SKM-1 (cell line): ENCODE measurements at regions not wholly inside any gene's neighbourhood (a gene's known extent, or its start where the extent isn't known, plus 50 kb on each side); places are given as distances from the start of the nearest gene placed in this dataset.
"Not testable (repeated sequence)": the region's sequence is repeated elsewhere in the genome, so short reads cannot be mapped to it uniquely, and the experiment has no call there.

Experiments used
- DNase-seq: peaks from one replicate; lab custom pipeline; 2025; ENCODE audit not compliant: unreplicated experiment; lab: John Stamatoyannopoulos, UW

DNA sequence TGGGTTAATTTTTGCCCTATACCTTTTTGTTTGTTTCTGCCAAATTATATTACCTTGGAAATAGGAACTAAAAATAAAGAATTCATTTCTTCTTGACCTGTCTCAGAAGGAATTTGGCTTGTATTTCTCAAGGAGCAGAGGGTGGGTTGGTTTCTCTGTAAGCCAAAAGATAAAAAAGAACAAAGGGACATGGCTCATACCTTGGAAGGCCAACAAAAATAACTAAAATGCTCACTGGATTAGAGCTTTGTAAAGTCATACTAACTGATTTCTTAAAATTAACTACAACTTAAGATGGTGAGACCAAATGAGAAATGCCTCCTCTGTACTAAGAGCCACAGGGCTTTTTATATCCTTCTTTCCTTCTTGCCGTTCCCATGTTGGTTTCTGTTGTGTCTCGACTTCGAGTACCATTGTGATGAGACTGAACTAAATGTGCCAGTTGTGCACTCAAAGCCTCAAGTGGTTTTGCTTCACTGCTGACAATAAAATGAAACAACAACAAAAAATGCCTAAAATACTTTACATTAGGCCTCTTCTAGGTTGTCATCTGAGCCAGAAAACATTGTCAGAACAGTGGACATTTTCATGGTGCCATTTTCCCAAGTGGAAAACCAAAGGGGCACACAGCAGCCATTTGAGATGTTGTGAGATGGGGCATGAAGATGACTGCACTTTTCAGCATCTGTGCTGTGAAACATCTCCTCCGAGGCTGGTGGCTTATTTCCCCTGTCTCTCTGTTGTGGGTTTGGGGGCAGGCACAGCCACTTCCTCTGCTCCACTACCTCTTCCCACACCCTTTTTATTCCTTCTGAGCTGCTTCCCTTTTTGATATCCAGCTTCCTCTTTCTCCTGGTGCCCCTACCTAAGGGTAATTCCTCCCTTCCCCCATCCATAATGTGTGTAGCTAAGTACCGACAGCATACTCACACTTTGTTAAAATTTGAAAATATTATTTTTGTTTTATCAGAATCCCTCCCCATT is 51.8 kb upstream of the AGR3 start:
- DNase-seq = peak; percentile 96

- DNase-seq = no peak
Observed at GRCh38 chr7:16934722-16935340, 53.0 kb upstream of the AGR3 start.

DNA sequence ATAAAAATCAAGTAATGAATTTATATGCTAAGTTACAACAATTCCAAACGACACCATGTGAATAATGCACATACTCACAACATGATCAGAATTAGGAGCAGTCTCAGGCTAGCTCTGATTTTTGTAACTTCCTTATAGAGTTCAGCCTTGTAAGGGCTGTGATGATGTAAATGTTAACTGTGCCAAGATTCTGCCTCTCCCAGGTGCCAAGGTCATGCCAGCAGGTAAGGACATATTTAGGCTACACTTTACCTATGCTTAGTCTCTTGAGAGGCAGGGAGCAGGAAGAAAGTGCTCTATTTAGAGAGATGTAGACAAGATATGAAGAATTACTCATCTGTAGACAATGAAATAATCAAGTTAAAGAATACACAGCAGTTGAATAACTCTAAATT is 53.6 kb upstream of the AGR3 start:
- DNase-seq = no peak

DNA sequence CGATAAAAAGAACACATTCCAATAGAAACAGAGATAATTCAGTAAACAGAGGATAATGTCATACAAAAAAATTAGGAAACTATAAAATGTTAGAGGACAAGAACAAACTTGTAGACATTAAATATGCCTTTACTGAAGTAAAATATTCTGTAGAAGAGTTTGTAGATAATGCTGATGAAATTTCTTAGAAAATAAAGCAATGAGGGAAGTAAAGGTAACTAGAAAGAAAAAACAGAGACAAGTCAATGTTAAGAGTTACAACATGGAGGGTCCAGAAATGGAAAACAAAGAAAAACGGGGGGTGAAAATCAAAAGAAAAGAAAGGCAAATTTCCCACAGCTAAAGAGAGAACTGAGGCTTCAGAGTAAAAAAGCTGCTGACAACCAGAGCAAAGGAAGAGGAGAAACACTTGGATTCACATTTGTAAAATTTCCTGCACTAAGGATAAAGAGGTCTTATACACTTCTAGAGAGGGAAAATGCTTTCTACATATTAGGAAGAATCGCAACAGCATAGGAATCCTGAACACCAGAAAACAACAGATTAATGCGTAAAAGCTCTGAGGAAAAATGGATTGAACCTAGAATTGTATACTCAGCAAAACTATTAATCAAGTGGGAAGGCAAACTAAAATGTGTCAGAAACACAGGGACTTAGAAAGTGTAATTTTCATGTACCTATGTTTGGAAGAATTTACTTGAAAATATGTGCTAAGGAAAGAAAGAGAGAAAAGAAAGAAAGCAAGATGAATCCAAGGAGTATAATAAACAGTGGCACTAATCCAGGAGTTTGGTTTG is 55.0 kb upstream of the AGR3 start:
- DNase-seq = no peak

GRCh38 chr7:16939161-16939560 is 57.4 kb upstream of the AGR3 start:
- no peak for DNase-seq

DNA sequence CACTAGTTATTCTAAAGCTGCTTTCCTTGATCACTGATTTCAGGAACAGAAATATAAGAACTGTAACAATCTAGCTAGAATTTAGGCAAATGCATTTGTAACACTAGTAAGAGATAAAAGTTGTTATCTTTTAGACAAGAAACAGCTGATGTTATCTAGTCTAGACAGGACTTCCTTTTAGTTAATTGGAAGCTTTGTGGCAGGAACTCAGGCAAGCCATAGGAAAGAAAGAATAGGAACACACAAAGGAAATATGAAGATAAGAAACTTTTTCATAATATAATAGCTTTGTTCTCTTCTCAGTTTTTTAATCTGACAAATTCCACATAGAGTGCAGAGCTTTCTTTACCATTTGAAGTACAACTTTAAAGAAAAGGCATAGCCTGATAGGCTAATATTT is 59.0 kb upstream of the AGR3 start:
- DNase-seq = no peak

GRCh38 chr7:16942929-16943509 is 61.2 kb upstream of the AGR3 start:
- DNase-seq = no peak

GRCh38 chr7:16944936-16945335 is 63.2 kb upstream of the AGR3 start:
- no peak for DNase-seq

- DNase-seq = no peak
Observed at GRCh38 chr7:16945372-16945771, 63.6 kb upstream of the AGR3 start.

DNA sequence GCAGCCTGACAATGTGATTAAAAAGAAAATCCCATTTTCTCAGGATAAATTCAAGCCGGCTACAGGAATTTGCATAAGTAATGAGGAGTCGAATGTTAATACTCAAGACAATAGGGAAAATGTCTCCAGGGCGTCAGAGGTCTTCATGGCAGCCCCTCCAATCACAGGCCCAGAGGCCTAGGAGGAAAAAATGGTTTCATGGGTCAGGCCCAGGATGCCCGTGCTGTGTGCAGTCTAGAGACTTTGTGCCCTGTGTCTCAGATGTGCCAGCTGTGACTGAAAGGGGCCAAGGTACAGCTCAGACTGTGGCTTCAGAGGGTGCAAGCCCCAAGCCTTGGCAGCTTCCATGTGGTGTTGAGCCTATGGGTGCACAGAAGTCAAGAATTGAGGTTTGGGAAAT is 66.3 kb upstream of the AGR3 start:
- DNase-seq = not testable (repeated sequence)

- no peak for DNase-seq
Observed at GRCh38 chr7:16951483-16952080, 69.8 kb upstream of the AGR3 start.

GRCh38 chr7:16954321-16954720 is 72.5 kb upstream of the AGR3 start:
- no peak for DNase-seq

GRCh38 chr7:16958724-16959123 is 76.9 kb upstream of the AGR3 start:
- DNase-seq = no peak

DNA sequence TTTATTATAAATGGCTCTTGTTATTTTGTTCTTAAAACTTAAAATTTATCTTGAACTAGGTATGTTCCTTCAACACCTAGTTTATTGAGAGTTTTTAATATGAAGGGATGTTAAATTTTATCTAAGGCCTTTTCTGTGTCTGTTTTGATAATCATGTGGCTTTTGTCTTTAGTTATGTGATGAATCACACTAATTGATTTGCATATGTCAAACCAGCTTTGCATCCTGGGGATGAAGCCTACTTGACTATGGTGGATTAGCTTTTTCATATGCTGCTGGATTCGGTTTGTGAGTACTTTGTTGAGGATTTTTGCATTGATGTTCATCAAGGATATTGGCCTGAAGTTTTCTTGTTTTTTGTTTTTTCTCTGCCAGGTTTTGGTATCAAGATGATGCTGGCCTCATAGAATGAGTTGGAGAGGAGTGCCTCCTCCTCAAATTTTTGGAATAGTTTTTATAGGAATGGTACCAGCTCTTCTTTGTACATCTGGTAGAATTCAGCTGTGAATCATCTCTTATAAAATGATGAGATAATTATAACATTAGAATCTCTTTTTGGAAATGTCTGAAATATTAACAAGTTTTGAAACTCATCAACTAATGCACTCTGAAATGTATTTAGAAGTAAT is 78.7 kb upstream of the AGR3 start:
- DNase-seq = no peak

- no peak for DNase-seq
Observed at GRCh38 chr7:16961641-16962040, 79.9 kb upstream of the AGR3 start.

DNA sequence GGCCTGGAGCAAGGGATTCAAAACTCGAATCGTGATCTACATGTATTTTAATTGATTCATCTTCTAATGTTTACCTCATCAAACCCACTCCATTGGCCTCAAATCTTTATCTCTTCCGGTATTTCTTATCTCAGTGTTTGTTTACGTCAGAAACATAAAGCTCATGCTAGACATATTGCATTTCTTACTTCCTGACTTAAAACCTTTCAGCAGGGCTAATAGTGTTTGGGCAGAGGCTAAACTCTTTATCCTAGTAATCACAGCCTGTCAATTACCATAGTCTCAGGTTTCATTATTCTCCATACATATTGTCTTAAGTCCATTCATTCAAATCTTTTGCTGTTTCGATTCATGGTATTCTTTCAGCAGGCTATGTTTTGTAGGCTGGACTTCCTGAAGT is 81.3 kb upstream of the AGR3 start:
- DNase-seq = no peak

DNA sequence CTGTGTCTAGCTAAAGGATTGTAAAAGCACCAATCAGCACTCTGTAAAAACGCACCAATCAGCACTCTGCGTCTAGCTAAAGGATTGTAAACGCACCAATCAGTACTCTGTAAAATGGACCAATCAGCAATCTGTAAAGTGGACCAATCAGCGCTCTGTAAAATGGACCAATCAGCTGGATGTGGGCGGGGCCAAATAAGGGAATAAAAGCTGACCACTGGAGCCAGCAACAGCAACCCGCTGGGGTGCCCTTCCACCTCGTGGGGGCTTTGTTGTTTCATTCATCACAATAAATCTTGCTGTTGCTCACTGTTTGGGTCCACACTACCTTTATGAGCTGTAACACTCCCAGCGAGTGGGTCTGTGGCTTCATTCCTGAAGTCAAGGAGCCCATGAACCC is 83.9 kb upstream of the AGR3 start:
- not testable (repeated sequence) for DNase-seq

GRCh38 chr7:16967300-16967811 is 85.6 kb upstream of the AGR3 start:
- DNase-seq = no peak

DNA sequence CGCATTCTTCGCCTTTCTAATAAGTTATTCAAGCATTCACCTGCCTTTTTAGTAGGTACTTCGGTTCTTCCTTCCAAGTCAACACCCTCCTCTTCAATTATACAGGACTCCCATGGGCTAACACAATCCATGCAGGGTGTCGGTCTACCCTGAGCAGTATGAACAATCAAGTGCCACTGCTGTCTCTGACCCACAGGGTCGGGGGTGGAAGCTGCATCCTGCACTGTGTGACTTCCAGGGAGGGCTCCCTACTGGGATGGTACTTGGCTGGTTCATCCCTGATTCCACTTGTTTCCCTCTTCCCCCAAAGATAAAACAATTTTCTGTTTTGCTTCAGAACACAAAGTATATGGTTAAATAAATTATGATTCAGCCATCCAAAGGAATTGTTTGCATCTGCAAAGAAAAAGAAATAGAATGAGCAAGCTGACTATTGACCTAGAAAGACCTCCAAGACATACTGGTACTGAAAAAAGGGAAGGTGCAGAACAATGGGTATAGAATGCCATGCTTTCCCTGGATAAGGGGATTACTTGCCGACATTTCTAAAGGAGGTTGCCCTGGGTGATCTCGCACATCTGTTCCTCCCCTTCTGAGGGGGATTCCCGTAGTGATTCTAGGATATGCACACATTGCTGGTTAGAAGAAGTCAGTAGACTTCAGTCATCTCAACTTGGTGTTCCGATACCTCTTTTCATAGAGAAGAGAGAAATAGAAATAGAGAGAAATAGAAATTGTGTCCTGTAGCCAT is 89.1 kb upstream of the AGR3 start:
- DNase-seq = no peak
